ENCODE measurements at regions not wholly inside any gene's neighbourhood (a gene's known extent, or its start where the extent isn't known, plus 50 kb on each side); places are given as distances from the start of the nearest gene placed in this dataset.

GRCh38 chr2:226227341-226227740 is 572.3 kb downstream of the IRS1 start:
- Mint-ChIP-seq H3K9me3 (no peaks in the 10 kb centered on the region), H3K36me3 (ENCODE audit: low read depth) (no peaks in the 10 kb centered on the region), H3K27me3 (peaks cover 10% of the 10 kb centered on the region), H3K27ac (no peak overlapping the region), H3K4me3 (no peak overlapping the region), H3K4me1 (ENCODE audit: low read depth) (no peaks in the 10 kb centered on the region)
- ATAC-seq (no peak), DNase-seq (no peak)
- CTCF ChIA-PET: interaction anchor here (1.0 kb wide), 1 partner anchor 11 kb away, joined by 3 read pairs; no protein-coding TSS in a partner anchor
- intact Hi-C loops (cut with micrococcal nuclease): no loop called here
- no peak for TF ChIP-seq CTCF (IDR thresholded peaks at IDR 0.05)
- POLR2A ChIA-PET: interaction anchor here (0.6 kb wide), 1 partner anchor 198 kb away, joined by 3 read pairs; no protein-coding TSS in a partner anchor

GRCh38 chr2:226223704-226224103 is 575.9 kb downstream of the IRS1 start:
- ChIA-PET POLR2A (no interaction called here), CTCF (no interaction called here)
- H3K4me3 Mint-ChIP-seq: no peak overlapping the region
- H3K27me3 Mint-ChIP-seq: peaks cover 8% of the 10 kb centered on the region
- no peaks in the 10 kb centered on the region for H3K4me1 Mint-ChIP-seq (ENCODE audit: low read depth)
- intact Hi-C loops (cut with micrococcal nuclease): no loop called here
- H3K36me3 Mint-ChIP-seq (ENCODE audit: low read depth): no peaks in the 10 kb centered on the region
- DNase-seq: no peak
- no peak for TF ChIP-seq CTCF (IDR thresholded peaks at IDR 0.05)
- no peak overlapping the region for H3K27ac Mint-ChIP-seq
- no peak for ATAC-seq
- no peaks in the 10 kb centered on the region for H3K9me3 Mint-ChIP-seq

GRCh38 chr2:226220511-226220910 is 579.1 kb downstream of the IRS1 start:
- no peaks in the 10 kb centered on the region for H3K9me3 Mint-ChIP-seq
- no peak for ATAC-seq
- POLR2A ChIA-PET: no interaction called here
- CTCF ChIA-PET: no interaction called here
- DNase-seq: no peak
- no peak overlapping the region for H3K27ac Mint-ChIP-seq
- intact Hi-C loops (cut with micrococcal nuclease): no loop called here
- TF ChIP-seq CTCF (IDR thresholded peaks at IDR 0.05): no peak
- H3K4me1 Mint-ChIP-seq (ENCODE audit: low read depth): no peaks in the 10 kb centered on the region
- H3K36me3 Mint-ChIP-seq (ENCODE audit: low read depth): no peaks in the 10 kb centered on the region
- H3K4me3 Mint-ChIP-seq: no peak overlapping the region
- peaks cover 8% of the 10 kb centered on the region for H3K27me3 Mint-ChIP-seq

GRCh38 chr2:226217191-226217590 is 582.4 kb downstream of the IRS1 start:
- TF ChIP-seq CTCF (IDR thresholded peaks at IDR 0.05): no peak
- ChIA-PET CTCF (interaction anchor here (1.3 to 3.6 kb wide), 2 partner anchors 584 to 587 kb away, joined by 3 to 37 read pairs; partner anchors contain the start of gene IRS1), POLR2A (no interaction called here)
- Mint-ChIP-seq H3K4me1 (ENCODE audit: low read depth) (no peaks in the 10 kb centered on the region), H3K4me3 (no peak overlapping the region), H3K27me3 (peaks cover 4% of the 10 kb centered on the region), H3K36me3 (ENCODE audit: low read depth) (no peaks in the 10 kb centered on the region), H3K27ac (no peak overlapping the region), H3K9me3 (no peaks in the 10 kb centered on the region)
- DNase-seq: no peak
- intact Hi-C loops (cut with micrococcal nuclease): loop anchor here (5.0 kb wide), 1 partner anchor 585 kb away; no protein-coding TSS in a partner anchor
- no peak for ATAC-seq

- H3K4me3 Mint-ChIP-seq: no peak overlapping the region
- no peaks in the 10 kb centered on the region for H3K4me1 Mint-ChIP-seq (ENCODE audit: low read depth)
- H3K27me3 Mint-ChIP-seq: peaks cover 5% of the 10 kb centered on the region
- DNase-seq (no peak), ATAC-seq (no peak)
- POLR2A ChIA-PET: no interaction called here
- H3K27ac Mint-ChIP-seq: no peak overlapping the region
- no peak for TF ChIP-seq CTCF (IDR thresholded peaks at IDR 0.05)
- H3K9me3 Mint-ChIP-seq: no peaks in the 10 kb centered on the region
- H3K36me3 Mint-ChIP-seq (ENCODE audit: low read depth): no peaks in the 10 kb centered on the region
- CTCF ChIA-PET: interaction anchor here (0.9 to 3.6 kb wide), 6 partner anchors 11 to 627 kb away, joined by 3 to 37 read pairs (median 3); partner anchors contain the start of gene IRS1
- intact Hi-C loops (cut with micrococcal nuclease): loop anchor here (5.0 kb wide), 1 partner anchor 586 kb away; no protein-coding TSS in a partner anchor
These were observed 583.0 kb downstream of the IRS1 start for GRCh38 chr2:226216575-226216974.
